Breast epithelium (tissue), 4 donors: ENCODE measurements at regions not wholly inside any gene's neighbourhood (a gene's known extent, or its start where the extent isn't known, plus 50 kb on each side); places are given as distances from the start of the nearest gene placed in this dataset.

Source experiments
- DNase-seq, 2 donors: peaks; one replicate each; pipeline ENCODE4 v3.0.0-alpha.2; 2019; ENCODE audit warnings: low spot score in 2 of 2
- H3K27ac ChIP-seq, 2 donors: fragments of 200-600 bp; sonication (generic) in 1 of 2; one replicate each; pipeline ENCODE4 v1.5.1; 2016 to 2019; ENCODE audit warnings: mild to moderate bottlenecking in 1 of 2
- H3K27me3 ChIP-seq, 2 donors: fragments of 200-600 bp; sonication (generic) in 1 of 2; one replicate each; pipeline versions ENCODE4 v1.5.1 to v1.6.0; 2017 to 2019; ENCODE audit warnings: control low read depth in 1 of 2, mild to moderate bottlenecking in 1 of 2
- H3K36me3 ChIP-seq: fragments of 200-600 bp; one replicate; pipeline ENCODE4 v1.5.1; 2019
- H3K4me1 ChIP-seq, 2 donors: fragments of 200-600 bp; sonication (generic); one replicate each; pipeline ENCODE4 v1.5.1; 2016 to 2019; ENCODE audit warnings: control low read depth in 1 of 2
- H3K4me3 ChIP-seq, 3 donors: fragments of 200-600 bp; sonication (generic); 1 replicate in 2 of 3; 2 replicates in 1 of 3; pipeline ENCODE4 v1.5.1; 2016 to 2019; ENCODE audit warnings: mild to moderate bottlenecking in 3 of 3, moderate library complexity in 2 of 3
- H3K9me3 ChIP-seq, 2 donors: fragments of 200-600 bp; sonication (generic) in 1 of 2; one replicate each; pipeline ENCODE4 v1.5.1; 2016 to 2019; ENCODE audit warnings: control low read depth in 1 of 2
- CTCF ChIP-seq, 3 donors: fragments of 450-650 bp; IDR thresholded peaks; one replicate each; pipeline ENCODE4 v1.5.1; 2016 to 2017; ENCODE audit warnings: antibody characterized with exemption in 3 of 3, mild to moderate bottlenecking in 3 of 3, moderate library complexity in 3 of 3
- POLR2A ChIP-seq: fragments of 450-650 bp; IDR thresholded peaks from one replicate; pipeline ENCODE4 v1.6.1; 2016; ENCODE audit warnings: antibody characterized with exemption, mild to moderate bottlenecking, moderate library complexity
- POLR2AphosphoS5 ChIP-seq, 3 donors: sonication (generic); formaldehyde crosslinking; IDR thresholded peaks; one replicate each; pipeline ENCODE4 v1.6.1; 2017; ENCODE audit warnings: antibody characterized with exemption in 3 of 3
- intact Hi-C: fragments of 100-400 bp; cut with DNase I; formaldehyde crosslinking; loops from one replicate; pipeline ENCODE4 v1.15.1; 2023; ENCODE audit warnings: low total_unique reads

GRCh38 chr11:87399341-87399740, 361.6 kb downstream of the TMEM135 start:
- no peak for DNase-seq
- TF ChIP-seq POLR2AphosphoS5 (IDR thresholded peaks at IDR 0.05) (no peak), CTCF (IDR thresholded peaks at IDR 0.05) (no peak), POLR2A (no peak)
- Histone ChIP-seq H3K9me3 (peaks cover 0 to 6% of the 10 kb centered on the region in 2 donors), H3K27ac (no peak overlapping the region), H3K27me3 (no peaks in the 10 kb centered on the region), H3K4me1 (no peaks in the 10 kb centered on the region), H3K36me3 (no peaks in the 10 kb centered on the region), H3K4me3 (no peak overlapping the region)
- intact Hi-C loops, result no loop called here

- no peaks in the 10 kb centered on the region for H3K27me3 ChIP-seq
- TF ChIP-seq POLR2AphosphoS5 (IDR thresholded peaks at IDR 0.05), result peak in 1 of 3 donors; percentile 65
- TF ChIP-seq CTCF (IDR thresholded peaks at IDR 0.05), result no peak
- H3K4me1 ChIP-seq, result no peaks in the 10 kb centered on the region
- peak in 1 of 2 donors; percentile 22 for DNase-seq
- H3K36me3 ChIP-seq, result no peaks in the 10 kb centered on the region
- peaks cover 0 to 6% of the 10 kb centered on the region in 2 donors for H3K9me3 ChIP-seq
- intact Hi-C loops, result no loop called here
- no peak overlapping the region for H3K27ac ChIP-seq
- H3K4me3 ChIP-seq, result no peak overlapping the region
Measured at GRCh38 chr11:87398931-87399330, 361.2 kb downstream of the TMEM135 start.

GRCh38 chr11:87397011-87397865, 359.5 kb downstream of the TMEM135 start:
- Histone ChIP-seq H3K27ac (no peak overlapping the region), H3K4me1 (no peaks in the 10 kb centered on the region), H3K9me3 (peaks cover 3 to 6% of the 10 kb centered on the region in 2 donors), H3K36me3 (no peaks in the 10 kb centered on the region), H3K4me3 (no peak overlapping the region), H3K27me3 (no peaks in the 10 kb centered on the region)
- intact Hi-C loops, result no loop called here
- TF ChIP-seq POLR2AphosphoS5 (IDR thresholded peaks at IDR 0.05), result no peak
- no peak for TF ChIP-seq CTCF (IDR thresholded peaks at IDR 0.05)
- TF ChIP-seq POLR2A, result no peak
- DNase-seq, result no peak

- no peak for DNase-seq
- TF ChIP-seq POLR2A (no peak), POLR2AphosphoS5 (IDR thresholded peaks at IDR 0.05) (no peak), CTCF (IDR thresholded peaks at IDR 0.05) (no peak)
- intact Hi-C loops, result loop anchor here (5.0 kb wide), 2 partner anchors 32 to 977 kb away; no protein-coding TSS in a partner anchor
- Histone ChIP-seq H3K27ac (no peak overlapping the region), H3K27me3 (no peaks in the 10 kb centered on the region), H3K36me3 (no peaks in the 10 kb centered on the region), H3K4me1 (no peaks in the 10 kb centered on the region), H3K9me3 (peaks cover 3 to 6% of the 10 kb centered on the region in 2 donors), H3K4me3 (no peak overlapping the region)
Measured at GRCh38 chr11:87394924-87395323, 357.2 kb downstream of the TMEM135 start.

- DNase-seq, result no peak
- no peak overlapping the region for H3K27ac ChIP-seq
- H3K27me3 ChIP-seq, result no peaks in the 10 kb centered on the region
- H3K36me3 ChIP-seq, result no peaks in the 10 kb centered on the region
- TF ChIP-seq POLR2A (no peak), POLR2AphosphoS5 (IDR thresholded peaks at IDR 0.05) (no peak)
- H3K4me1 ChIP-seq, result no peaks in the 10 kb centered on the region
- intact Hi-C loops, result loop anchor here (5.0 kb wide), 2 partner anchors 35 to 980 kb away; no protein-coding TSS in a partner anchor
- no peak overlapping the region for H3K4me3 ChIP-seq
- peaks cover 3 to 6% of the 10 kb centered on the region in 2 donors for H3K9me3 ChIP-seq
Measured at GRCh38 chr11:87392665-87393064, 354.9 kb downstream of the TMEM135 start.
